BLaER1 treated with 17β-estradiol and CSF1 and Interleukin-3, amounts not matched to agents 10 nM and 100 nM (cell line): ENCODE measurements at regions not wholly inside any gene's neighbourhood (a gene's known extent, or its start where the extent isn't known, plus 50 kb on each side); places are given as distances from the start of the nearest gene placed in this dataset.
"Not testable (repeated sequence)": the region's sequence is repeated elsewhere in the genome, so short reads cannot be mapped to it uniquely, and the experiment has no call there.

ENCODE experiments used
- H3K27ac ChIP-seq, 11 experiments: shearing (Covaris generic); formaldehyde crosslinking; 2 replicates each; pipeline ENCODE4 v1.8.1; 2022
- H3K27me3 ChIP-seq, 11 experiments: shearing (Covaris generic); formaldehyde crosslinking; 2 replicates each; pipeline ENCODE4 v1.8.1; 2022
- H3K36me3 ChIP-seq, 11 experiments: shearing (Covaris generic); formaldehyde crosslinking; 2 replicates each; pipeline ENCODE4 v1.8.1; 2022
- H3K4me1 ChIP-seq, 10 experiments: shearing (Covaris generic); formaldehyde crosslinking; 2 replicates each; pipeline ENCODE4 v1.8.1; 2022
- H3K4me2 ChIP-seq, 11 experiments: shearing (Covaris generic); formaldehyde crosslinking; 2 replicates each; pipeline ENCODE4 v1.8.1; 2022
- H3K4me3 ChIP-seq, 10 experiments: shearing (Covaris generic); formaldehyde crosslinking; 2 replicates each; pipeline ENCODE4 v1.8.1; 2022
- H3K9ac ChIP-seq, 11 experiments: shearing (Covaris generic); formaldehyde crosslinking; 2 replicates each; pipeline ENCODE4 v1.8.1; 2022
- H3K9me3 ChIP-seq, 11 experiments: shearing (Covaris generic); formaldehyde crosslinking; replicated peaks in 1 of 11; 2 replicates each; pipeline ENCODE4 v1.8.1; 2022
- H4K20me1 ChIP-seq, 11 experiments: shearing (Covaris generic); formaldehyde crosslinking; 2 replicates each; pipeline ENCODE4 v1.8.1; 2022
- Cebpa-rat ChIP-seq, 11 experiments: shearing (Covaris generic); IDR thresholded peaks; 2 replicates each; pipeline ENCODE4 v1.8.1; 2022

GRCh38 chr9:104342552-104342951, 161.5 kb upstream of the OR13F1 start:
- Histone ChIP-seq H3K4me3 (no peak overlapping the region), H3K36me3 (no peaks in the 10 kb centered on the region), H3K4me2 (no peak overlapping the region), H3K4me1 (no peaks in the 10 kb centered on the region; a peak in 1 of 20 replicates), H3K9ac (no peak overlapping the region), H4K20me1 (no peaks in the 10 kb centered on the region), H3K27me3 (no peaks in the 10 kb centered on the region), H3K9me3 (no peaks in the 10 kb centered on the region), H3K27ac (no peak overlapping the region)
- no peak for TF ChIP-seq Cebpa-rat (IDR thresholded peaks at IDR 0.05)

- H3K9me3 ChIP-seq = no peaks in the 10 kb centered on the region
- no peaks in the 10 kb centered on the region; a peak in 1 of 20 replicates for H3K4me1 ChIP-seq
- H3K9ac ChIP-seq = no peak overlapping the region
- H4K20me1 ChIP-seq = no peaks in the 10 kb centered on the region
- no peak overlapping the region for H3K4me3 ChIP-seq
- H3K27ac ChIP-seq = no peak overlapping the region
- no peaks in the 10 kb centered on the region for H3K27me3 ChIP-seq
- H3K4me2 ChIP-seq = no peak overlapping the region
- no peaks in the 10 kb centered on the region for H3K36me3 ChIP-seq
- no peak for TF ChIP-seq Cebpa-rat (IDR thresholded peaks at IDR 0.05)
These were observed 159.0 kb upstream of the OR13F1 start for GRCh38 chr9:104345061-104345460.

DNA sequence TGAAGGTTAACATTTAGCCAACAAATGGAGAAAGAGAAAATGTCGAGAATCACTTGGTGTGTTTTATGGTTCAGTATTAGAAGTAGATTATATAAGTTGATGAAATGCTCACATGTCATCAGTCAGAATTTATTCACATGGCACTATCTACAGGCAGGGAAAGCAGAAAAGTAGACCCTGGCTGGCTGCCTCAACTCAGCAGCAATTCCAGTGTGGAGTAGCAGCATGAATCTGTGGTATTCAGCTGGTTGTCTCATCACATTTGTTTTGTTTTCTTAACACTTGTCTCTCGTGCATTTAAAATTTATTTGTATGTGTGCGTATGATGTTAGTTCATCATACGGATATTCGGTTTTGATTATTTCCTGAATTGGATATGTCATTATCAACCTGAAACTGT, 153.5 kb upstream of the OR13F1 start:
- Histone ChIP-seq H3K27me3 (no peaks in the 10 kb centered on the region), H3K36me3 (no peaks in the 10 kb centered on the region), H3K9ac (no peak overlapping the region)

GRCh38 chr9:104351726-104352125, 152.3 kb upstream of the OR13F1 start:
- Histone ChIP-seq H3K4me2 (no peak overlapping the region), H3K9me3 (no peaks in the 10 kb centered on the region), H3K4me3 (no peak overlapping the region), H3K36me3 (no peaks in the 10 kb centered on the region), H3K27ac (no peak overlapping the region), H3K27me3 (no peaks in the 10 kb centered on the region), H3K9ac (no peak overlapping the region), H4K20me1 (no peaks in the 10 kb centered on the region), H3K4me1 (no peaks in the 10 kb centered on the region; a peak in 1 of 20 replicates)
- TF ChIP-seq Cebpa-rat (IDR thresholded peaks at IDR 0.05) = no peak

More for the DNA sequence above, 153.5 kb upstream of the OR13F1 start:
- no peaks in the 10 kb centered on the region for H3K9me3 ChIP-seq
- no peaks in the 10 kb centered on the region; a peak in 1 of 20 replicates for H3K4me1 ChIP-seq
- H3K4me3 ChIP-seq = no peak overlapping the region
- H3K27ac ChIP-seq = no peak overlapping the region
- no peak overlapping the region for H3K4me2 ChIP-seq
- no peaks in the 10 kb centered on the region for H4K20me1 ChIP-seq
- TF ChIP-seq Cebpa-rat (IDR thresholded peaks at IDR 0.05) = no peak

- Histone ChIP-seq H3K9me3 (peaks cover 18 to 39% (median 24%) of the 10 kb centered on the region in 11 experiments), H4K20me1 (no peaks in the 10 kb centered on the region), H3K4me2 (no peak overlapping the region), H3K4me3 (no peak overlapping the region), H3K36me3 (no peaks in the 10 kb centered on the region), H3K27me3 (no peaks in the 10 kb centered on the region), H3K27ac (no peak overlapping the region), H3K9ac (no peak overlapping the region), H3K4me1 (no peaks in the 10 kb centered on the region)
- TF ChIP-seq Cebpa-rat (IDR thresholded peaks at IDR 0.05) = no peak
These were observed 142.9 kb upstream of the OR13F1 start for GRCh38 chr9:104361207-104361606.

DNA sequence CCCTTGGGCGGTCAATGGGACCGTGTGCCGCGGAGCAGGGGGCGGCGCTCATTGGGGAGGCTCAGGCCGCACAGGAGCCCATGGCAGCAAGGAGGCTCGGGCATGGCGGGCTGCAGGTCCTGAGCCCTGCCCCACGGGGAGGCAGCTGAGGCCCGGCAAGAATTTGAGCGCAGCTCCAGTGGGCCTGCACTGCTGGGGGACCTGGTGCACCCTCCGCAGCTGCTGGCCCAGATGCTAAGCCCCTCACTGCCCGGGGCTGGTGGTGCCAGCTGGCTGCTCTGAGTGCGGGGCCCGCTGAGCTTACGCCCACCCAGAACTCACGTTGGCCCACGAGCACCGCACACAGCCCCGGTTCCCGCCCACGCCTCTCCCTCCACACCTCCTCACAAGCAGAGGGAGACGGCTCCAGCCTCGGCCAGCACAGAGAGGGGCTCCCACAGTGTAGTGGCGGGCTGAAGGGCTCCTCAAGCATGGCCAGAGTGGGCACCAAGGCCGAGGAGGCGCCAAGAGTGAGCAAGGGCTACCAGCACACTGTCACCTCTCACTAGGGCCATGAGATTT, 141.1 kb upstream of the OR13F1 start:
- no peaks in the 10 kb centered on the region for H3K4me1 ChIP-seq
- H3K27ac ChIP-seq = no peak overlapping the region
- TF ChIP-seq Cebpa-rat (IDR thresholded peaks at IDR 0.05) = no peak
- no peak overlapping the region for H3K9ac ChIP-seq
- no peaks in the 10 kb centered on the region for H3K27me3 ChIP-seq
- no peaks in the 10 kb centered on the region for H4K20me1 ChIP-seq
- no peak overlapping the region for H3K4me2 ChIP-seq
- H3K36me3 ChIP-seq = no peaks in the 10 kb centered on the region
- no peak overlapping the region for H3K4me3 ChIP-seq
- peaks cover 18 to 39% (median 24%) of the 10 kb centered on the region in 11 experiments for H3K9me3 ChIP-seq

DNA sequence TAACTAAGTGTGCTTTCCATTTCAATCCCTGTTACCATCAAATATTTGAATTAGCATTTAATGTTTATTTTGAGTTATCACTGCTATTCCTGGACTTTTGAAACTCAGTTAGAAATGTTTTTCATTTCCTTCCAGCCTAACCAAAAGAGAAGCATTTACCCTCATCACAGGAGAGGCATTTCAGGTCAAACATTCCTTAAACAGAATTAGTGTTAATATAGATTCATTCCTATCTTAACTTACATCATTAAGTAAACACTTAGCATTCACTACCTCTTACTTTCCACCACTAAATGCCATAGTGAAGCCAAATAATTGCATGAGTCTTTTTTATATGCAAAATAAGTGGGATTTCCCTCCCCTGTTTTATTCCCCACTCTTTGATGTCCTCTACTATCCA, 136.6 kb upstream of the OR13F1 start:
- H4K20me1 ChIP-seq = no peaks in the 10 kb centered on the region
- H3K27ac ChIP-seq = no peak overlapping the region
- no peaks in the 10 kb centered on the region for H3K4me1 ChIP-seq
- TF ChIP-seq Cebpa-rat (IDR thresholded peaks at IDR 0.05) = no peak
- H3K9ac ChIP-seq = no peak overlapping the region
- no peak overlapping the region for H3K4me2 ChIP-seq
- H3K9me3 ChIP-seq = peaks cover 16 to 42% (median 18%) of the 10 kb centered on the region in 11 experiments
- no peaks in the 10 kb centered on the region for H3K27me3 ChIP-seq
- no peaks in the 10 kb centered on the region for H3K36me3 ChIP-seq
- no peak overlapping the region for H3K4me3 ChIP-seq

DNA sequence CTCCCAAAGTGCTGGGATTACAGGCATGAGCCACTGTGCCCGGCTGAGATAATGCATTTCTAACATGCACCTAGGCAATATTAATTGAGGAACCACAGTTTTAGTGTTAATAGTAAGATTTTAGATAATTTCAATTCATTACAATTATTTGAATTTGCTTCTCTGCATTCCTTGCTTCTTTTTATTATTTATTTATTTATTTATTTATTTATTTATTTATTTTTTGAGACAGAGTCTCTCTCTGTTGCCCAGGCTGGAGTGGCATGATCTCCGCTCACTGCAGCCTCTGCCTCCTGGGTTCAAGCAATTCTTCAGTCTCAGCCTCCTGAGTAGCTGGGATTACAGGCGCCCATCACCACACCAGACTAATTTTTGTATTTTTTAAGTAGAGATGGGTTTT, 135.7 kb upstream of the OR13F1 start:
- peaks cover 8 to 34% (median 10%) of the 10 kb centered on the region in 11 experiments; a peak in 21 of 22 replicates for H3K9me3 ChIP-seq
- not testable (repeated sequence) for H3K27ac ChIP-seq, H3K27me3 ChIP-seq, H3K4me1 ChIP-seq, H3K4me3 ChIP-seq, H3K36me3 ChIP-seq, H3K4me2 ChIP-seq, H4K20me1 ChIP-seq, H3K9ac ChIP-seq

- no peaks in the 10 kb centered on the region for H4K20me1 ChIP-seq
- no peak overlapping the region for H3K27ac ChIP-seq
- H3K9me3 ChIP-seq = peaks cover 0 to 18% (median 0%) of the 10 kb centered on the region in 11 experiments; a peak in 2 of 22 replicates
- no peaks in the 10 kb centered on the region for H3K27me3 ChIP-seq
- no peak overlapping the region for H3K4me2 ChIP-seq
- no peak overlapping the region for H3K9ac ChIP-seq
- TF ChIP-seq Cebpa-rat (IDR thresholded peaks at IDR 0.05) = no peak
- no peaks in the 10 kb centered on the region for H3K4me1 ChIP-seq
- no peak overlapping the region for H3K4me3 ChIP-seq
- H3K36me3 ChIP-seq = no peaks in the 10 kb centered on the region
These were observed 129.4 kb upstream of the OR13F1 start for GRCh38 chr9:104374711-104375110.

DNA sequence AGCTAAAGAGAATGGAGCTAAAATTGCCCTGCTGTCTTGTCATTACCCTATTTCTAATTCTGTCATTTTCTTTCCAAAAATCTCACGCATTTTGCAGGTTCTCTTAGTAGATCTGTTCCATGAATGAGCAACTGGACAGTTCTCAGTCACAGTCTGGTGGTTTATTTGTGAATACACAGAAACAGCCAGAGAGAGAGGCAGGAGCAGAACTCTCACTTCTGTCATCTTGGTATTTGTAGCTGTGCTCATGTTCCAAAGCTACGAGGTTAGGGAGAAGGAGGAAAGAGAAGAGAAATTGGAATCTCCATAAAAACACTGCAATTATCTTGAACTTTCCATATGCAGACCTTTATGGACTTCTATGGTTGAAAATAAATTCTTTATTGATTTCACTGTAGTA, 118.0 kb upstream of the OR13F1 start:
- no peak overlapping the region; a peak in 1 of 22 replicates for H3K4me2 ChIP-seq
- peaks cover 0 to 23% (median 7%) of the 10 kb centered on the region in 10 experiments; a peak in 11 of 20 replicates for H3K4me1 ChIP-seq
- no peak overlapping the region for H3K9ac ChIP-seq
- no peaks in the 10 kb centered on the region for H4K20me1 ChIP-seq
- no peaks in the 10 kb centered on the region for H3K9me3 ChIP-seq
- no peak overlapping the region for H3K4me3 ChIP-seq
- H3K27me3 ChIP-seq = no peaks in the 10 kb centered on the region
- TF ChIP-seq Cebpa-rat (IDR thresholded peaks at IDR 0.05) = no peak
- H3K27ac ChIP-seq = no peak overlapping the region
- no peaks in the 10 kb centered on the region for H3K36me3 ChIP-seq
